ENCODE measurements at regions not wholly inside any gene's neighbourhood (a gene's known extent, or its start where the extent isn't known, plus 50 kb on each side); places are given as distances from the start of the nearest gene placed in this dataset.

GRCh38 chr2:2466534-2466933 is 135.5 kb upstream of the MYT1L start:
- TF ChIP-seq EP300 (IDR thresholded peaks at IDR 0.05) (no peak), POLR2A (IDR thresholded peaks at IDR 0.05) (no peak)
- TF ChIP-seq, protein P1, sequence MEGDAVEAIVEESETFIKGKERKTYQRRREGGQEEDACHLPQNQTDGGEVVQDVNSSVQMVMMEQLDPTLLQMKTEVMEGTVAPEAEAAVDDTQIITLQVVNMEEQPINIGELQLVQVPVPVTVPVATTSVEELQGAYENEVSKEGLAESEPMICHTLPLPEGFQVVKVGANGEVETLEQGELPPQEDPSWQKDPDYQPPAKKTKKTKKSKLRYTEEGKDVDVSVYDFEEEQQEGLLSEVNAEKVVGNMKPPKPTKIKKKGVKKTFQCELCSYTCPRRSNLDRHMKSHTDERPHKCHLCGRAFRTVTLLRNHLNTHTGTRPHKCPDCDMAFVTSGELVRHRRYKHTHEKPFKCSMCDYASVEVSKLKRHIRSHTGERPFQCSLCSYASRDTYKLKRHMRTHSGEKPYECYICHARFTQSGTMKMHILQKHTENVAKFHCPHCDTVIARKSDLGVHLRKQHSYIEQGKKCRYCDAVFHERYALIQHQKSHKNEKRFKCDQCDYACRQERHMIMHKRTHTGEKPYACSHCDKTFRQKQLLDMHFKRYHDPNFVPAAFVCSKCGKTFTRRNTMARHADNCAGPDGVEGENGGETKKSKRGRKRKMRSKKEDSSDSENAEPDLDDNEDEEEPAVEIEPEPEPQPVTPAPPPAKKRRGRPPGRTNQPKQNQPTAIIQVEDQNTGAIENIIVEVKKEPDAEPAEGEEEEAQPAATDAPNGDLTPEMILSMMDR (IDR thresholded peaks at IDR 0.05) = no peak
